ENCODE measurements at regions not wholly inside any gene's neighbourhood (a gene's known extent, or its start where the extent isn't known, plus 50 kb on each side); places are given as distances from the start of the nearest gene placed in this dataset.

DNA sequence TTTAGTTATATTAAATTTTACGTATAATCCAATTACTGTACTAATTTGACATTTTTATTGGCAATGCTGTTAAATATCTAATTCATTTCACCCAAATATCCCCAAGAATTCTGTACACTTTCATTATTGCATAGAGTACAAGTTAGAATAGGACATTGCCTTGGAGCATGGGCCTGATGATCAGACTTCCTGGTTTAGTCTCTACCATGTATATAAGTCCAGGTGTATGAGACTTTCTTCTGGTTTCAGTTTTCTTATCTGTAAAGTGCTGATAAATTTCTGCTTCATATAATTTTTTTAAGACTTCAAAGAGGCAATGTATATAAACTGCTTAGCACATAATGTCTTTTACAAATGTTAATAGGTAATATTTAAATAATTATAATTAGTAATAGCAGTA, 179.4 kb downstream of the KLF12 start:
- TF ChIP-seq POLR2A (IDR thresholded peaks at IDR 0.05) (no peak), CTCF (IDR thresholded peaks at IDR 0.05) (no peak)
